Gastrocnemius medialis (tissue), 4 donors: ENCODE measurements at regions not wholly inside any gene's neighbourhood (a gene's known extent, or its start where the extent isn't known, plus 50 kb on each side); places are given as distances from the start of the nearest gene placed in this dataset.

Source experiments
- CTCF ChIP-seq, 5 experiments: fragments of 450-650 bp in 3 of 5; fragments of 200-600 bp in 2 of 5; sonication (generic) in 2 of 5; IDR thresholded peaks in 4 of 5; conservative IDR thresholded peaks in 1 of 5; 1 replicate in 4 of 5; 2 replicates in 1 of 5; pipeline ENCODE4 v1.5.1; 2016 to 2019; ENCODE audit warnings: antibody characterized with exemption in 5 of 5, mild to moderate bottlenecking in 3 of 5, moderate library complexity in 3 of 5
- POLR2A ChIP-seq, 2 donors: fragments of 450-650 bp; IDR thresholded peaks; one replicate each; pipeline ENCODE4 v1.6.1; 2017; ENCODE audit warnings: antibody characterized with exemption in 2 of 2, mild to moderate bottlenecking in 2 of 2, moderate library complexity in 2 of 2

- TF ChIP-seq CTCF (IDR thresholded peaks at IDR 0.05 in 4 of 5, conservative IDR thresholded peaks at IDR 0.05 in 1 of 5), result no peak
- no peak for TF ChIP-seq POLR2A (IDR thresholded peaks at IDR 0.05)
Observed at GRCh38 chr21:39022466-39022862, 160.8 kb downstream of the PSMG1 start.
